ENCODE measurements at regions not wholly inside any gene's neighbourhood (a gene's known extent, or its start where the extent isn't known, plus 50 kb on each side); places are given as distances from the start of the nearest gene placed in this dataset.

DNA sequence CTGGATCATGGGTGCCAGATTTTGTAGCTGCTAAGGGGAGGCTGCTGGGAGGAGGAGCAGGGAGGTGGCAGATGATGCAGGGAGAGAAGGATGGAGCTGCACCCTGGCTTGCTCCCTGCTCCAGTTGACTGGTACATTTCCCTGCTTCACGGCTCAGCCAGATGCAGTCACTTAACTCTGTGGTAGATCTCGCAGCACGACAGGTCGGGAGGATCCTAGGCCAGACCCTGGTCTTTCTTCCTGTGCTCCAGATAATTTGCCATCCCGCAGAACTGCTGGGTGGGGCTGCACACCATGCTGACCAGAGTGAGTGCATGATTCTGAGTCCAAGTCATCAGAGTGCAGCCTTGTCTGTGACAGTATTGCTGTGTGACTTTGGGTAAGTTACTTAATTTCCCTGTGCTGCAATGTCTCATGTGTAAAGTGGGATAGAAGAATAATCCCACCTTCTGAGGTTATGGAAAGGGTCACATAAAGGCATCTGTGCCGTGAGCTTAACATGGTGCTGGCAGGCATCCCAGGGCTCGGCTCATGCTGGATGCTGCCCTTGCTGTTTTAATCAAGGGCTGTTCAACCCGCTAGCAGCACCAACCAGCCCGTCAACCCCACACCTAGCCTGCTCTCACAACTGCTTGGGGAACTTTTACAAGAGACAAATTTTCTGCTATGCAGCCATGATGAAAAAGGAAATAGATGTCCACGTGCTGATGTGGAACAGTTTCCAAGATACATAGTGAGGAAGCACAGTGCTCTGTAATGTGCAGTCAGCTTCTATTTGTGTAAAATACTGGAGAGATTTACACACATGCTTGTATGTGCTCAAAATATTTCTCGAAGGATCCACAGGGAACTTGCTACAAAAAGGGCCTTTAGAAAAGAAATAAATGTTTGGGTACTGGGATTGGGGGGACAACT, 257.9 kb downstream of the CDH26 start:
- H3K56ac ChIP-seq (ENCODE audit: extremely low read depth, insufficient read depth, low read length), result no peak overlapping the region
- no peak overlapping the region for H2BK5ac ChIP-seq (ENCODE audit: low read depth, low read length, poor library complexity, severe bottlenecking)
- in situ Hi-C loops (cut with MboI; ENCODE audit: low sequenced_read_pairs), result loop anchor here (10.0 to 25.0 kb wide), 3 partner anchors 896 to 1679 kb away; no protein-coding TSS in a partner anchor
- H3K23ac ChIP-seq (ENCODE audit: low read depth, low read length), result no peak overlapping the region
- no peak overlapping the region for H2AK9ac ChIP-seq (replicated peaks; ENCODE audit: low read depth, low read length, poor library complexity)
- no peak for ATAC-seq (ENCODE audit: low read depth)
- no peak overlapping the region for H2AFZ ChIP-seq (replicated peaks; ENCODE audit: low read length, poor library complexity)
- ChIA-PET POLR2A (ENCODE audit: unreplicated experiment) (no interaction called here), CTCF (no interaction called here)
- no peak overlapping the region for H4K8ac ChIP-seq (ENCODE audit: low read depth in 2 of 2, low read length in 2 of 2)
- H4K91ac ChIP-seq (ENCODE audit: insufficient read depth, low read depth, low read length), result no peak overlapping the region
- H3K14ac ChIP-seq (replicated peaks; ENCODE audit: low read depth, low read length), result no peak overlapping the region
- no peak overlapping the region for H2BK15ac ChIP-seq (ENCODE audit: low read depth, low read length)
- no peak overlapping the region for H4K5ac ChIP-seq (ENCODE audit: low read depth, low read length)
- DNase-seq, result no peak
- TF ChIP-seq, protein P1, sequence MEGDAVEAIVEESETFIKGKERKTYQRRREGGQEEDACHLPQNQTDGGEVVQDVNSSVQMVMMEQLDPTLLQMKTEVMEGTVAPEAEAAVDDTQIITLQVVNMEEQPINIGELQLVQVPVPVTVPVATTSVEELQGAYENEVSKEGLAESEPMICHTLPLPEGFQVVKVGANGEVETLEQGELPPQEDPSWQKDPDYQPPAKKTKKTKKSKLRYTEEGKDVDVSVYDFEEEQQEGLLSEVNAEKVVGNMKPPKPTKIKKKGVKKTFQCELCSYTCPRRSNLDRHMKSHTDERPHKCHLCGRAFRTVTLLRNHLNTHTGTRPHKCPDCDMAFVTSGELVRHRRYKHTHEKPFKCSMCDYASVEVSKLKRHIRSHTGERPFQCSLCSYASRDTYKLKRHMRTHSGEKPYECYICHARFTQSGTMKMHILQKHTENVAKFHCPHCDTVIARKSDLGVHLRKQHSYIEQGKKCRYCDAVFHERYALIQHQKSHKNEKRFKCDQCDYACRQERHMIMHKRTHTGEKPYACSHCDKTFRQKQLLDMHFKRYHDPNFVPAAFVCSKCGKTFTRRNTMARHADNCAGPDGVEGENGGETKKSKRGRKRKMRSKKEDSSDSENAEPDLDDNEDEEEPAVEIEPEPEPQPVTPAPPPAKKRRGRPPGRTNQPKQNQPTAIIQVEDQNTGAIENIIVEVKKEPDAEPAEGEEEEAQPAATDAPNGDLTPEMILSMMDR (conservative IDR thresholded peaks at IDR 0.05; ENCODE audit: low read depth, low read length), result no peak
- TF ChIP-seq RAD21 (IDR thresholded peaks at IDR 0.05; ENCODE audit: low read length), result no peak
- TF ChIP-seq RCOR1 (IDR thresholded peaks at IDR 0.05; ENCODE audit: insufficient replicate concordance, low read length), result no peak
- TF ChIP-seq SMC3 (IDR thresholded peaks at IDR 0.05; ENCODE audit: low read depth, low read length), result no peak
- TF ChIP-seq POLR2A (IDR thresholded peaks at IDR 0.05; ENCODE audit: low read depth, low read length), result no peak
- TF ChIP-seq RFX5 (IDR thresholded peaks at IDR 0.05; ENCODE audit: low read depth, low read length), result no peak
- TF ChIP-seq NFE2L2 (IDR thresholded peaks at IDR 0.05; ENCODE audit: low read depth, low read length), result no peak
- TF ChIP-seq MAFK (IDR thresholded peaks at IDR 0.05; ENCODE audit: low read depth, low read length), result no peak
- no peak for TF ChIP-seq CEBPB (IDR thresholded peaks at IDR 0.05; ENCODE audit: low read depth, low read length)
- TF ChIP-seq MXI1 (IDR thresholded peaks at IDR 0.05; ENCODE audit: borderline replicate concordance, low read depth, low read length), result no peak
- TF ChIP-seq, protein P2, sequence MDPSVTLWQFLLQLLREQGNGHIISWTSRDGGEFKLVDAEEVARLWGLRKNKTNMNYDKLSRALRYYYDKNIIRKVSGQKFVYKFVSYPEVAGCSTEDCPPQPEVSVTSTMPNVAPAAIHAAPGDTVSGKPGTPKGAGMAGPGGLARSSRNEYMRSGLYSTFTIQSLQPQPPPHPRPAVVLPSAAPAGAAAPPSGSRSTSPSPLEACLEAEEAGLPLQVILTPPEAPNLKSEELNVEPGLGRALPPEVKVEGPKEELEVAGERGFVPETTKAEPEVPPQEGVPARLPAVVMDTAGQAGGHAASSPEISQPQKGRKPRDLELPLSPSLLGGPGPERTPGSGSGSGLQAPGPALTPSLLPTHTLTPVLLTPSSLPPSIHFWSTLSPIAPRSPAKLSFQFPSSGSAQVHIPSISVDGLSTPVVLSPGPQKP (IDR thresholded peaks at IDR 0.05; ENCODE audit: borderline replicate concordance, low read depth, low read length), result no peak
- H4K20me1 ChIP-seq (ENCODE audit: insufficient read depth, low read length), result no peaks in the 10 kb centered on the region
- no peak overlapping the region for H3K4me2 ChIP-seq (ENCODE audit: low read depth, low read length)
- H3K9me1 ChIP-seq (ENCODE audit: insufficient read depth, low read length), result no peaks in the 10 kb centered on the region
- H3K4me1 ChIP-seq (ENCODE audit: control insufficient read depth, insufficient read depth, low read length), result no peaks in the 10 kb centered on the region
- H3K9ac ChIP-seq (ENCODE audit: low read depth, low read length), result no peak overlapping the region
- H3K9me3 ChIP-seq (ENCODE audit: control insufficient read depth, insufficient read depth, low read length), result no peaks in the 10 kb centered on the region
- H2AK5ac ChIP-seq (ENCODE audit: low read depth, low read length), result no peak overlapping the region
- peaks cover 2% of the 10 kb centered on the region; the same call in 1 of the 2 replicates for H3K27me3 ChIP-seq (ENCODE audit: control insufficient read depth, insufficient read depth, low read length)
- H3K4ac ChIP-seq (ENCODE audit: low read depth, low read length), result no peak overlapping the region
- intact Hi-C loops (cut with micrococcal nuclease), result no loop called here
- no TSS peak for BruUV-seq (replicated peaks)
- WGBS, 2 experiments (ENCODE audit: extremely low coverage in 2 of 2, insufficient read length in 1 of 2), result 73% methylated on average over 3 of the region's 11 CpGs; no CpG with 5 or more reads in 1 of the 2 experiments
- H2BK20ac ChIP-seq (ENCODE audit: low read depth, low read length), result no peak overlapping the region
- no peak overlapping the region for H3K18ac ChIP-seq (ENCODE audit: low read depth, low read length)
- H3K36me3 ChIP-seq (ENCODE audit: control insufficient read depth, insufficient read depth, low read length), result no peaks in the 10 kb centered on the region
- no peak overlapping the region for H3K4me3 ChIP-seq (ENCODE audit: insufficient read depth, low read depth, low read length)
- dilution Hi-C loops (cut with HindIII; ENCODE audit: low sequenced_read_pairs, unreplicated experiment), result no loop called here
- H2BK120ac ChIP-seq (ENCODE audit: low read depth, low read length), result no peak overlapping the region
- H3K79me1 ChIP-seq (ENCODE audit: low read depth in 1 of 2, low read length in 2 of 2), result no peaks in the 10 kb centered on the region
- H3K27ac ChIP-seq (ENCODE audit: insufficient read depth, low read length), result no peak overlapping the region
